ENCODE measurements at regions not wholly inside any gene's neighbourhood (a gene's known extent, or its start where the extent isn't known, plus 50 kb on each side); places are given as distances from the start of the nearest gene placed in this dataset.

DNA sequence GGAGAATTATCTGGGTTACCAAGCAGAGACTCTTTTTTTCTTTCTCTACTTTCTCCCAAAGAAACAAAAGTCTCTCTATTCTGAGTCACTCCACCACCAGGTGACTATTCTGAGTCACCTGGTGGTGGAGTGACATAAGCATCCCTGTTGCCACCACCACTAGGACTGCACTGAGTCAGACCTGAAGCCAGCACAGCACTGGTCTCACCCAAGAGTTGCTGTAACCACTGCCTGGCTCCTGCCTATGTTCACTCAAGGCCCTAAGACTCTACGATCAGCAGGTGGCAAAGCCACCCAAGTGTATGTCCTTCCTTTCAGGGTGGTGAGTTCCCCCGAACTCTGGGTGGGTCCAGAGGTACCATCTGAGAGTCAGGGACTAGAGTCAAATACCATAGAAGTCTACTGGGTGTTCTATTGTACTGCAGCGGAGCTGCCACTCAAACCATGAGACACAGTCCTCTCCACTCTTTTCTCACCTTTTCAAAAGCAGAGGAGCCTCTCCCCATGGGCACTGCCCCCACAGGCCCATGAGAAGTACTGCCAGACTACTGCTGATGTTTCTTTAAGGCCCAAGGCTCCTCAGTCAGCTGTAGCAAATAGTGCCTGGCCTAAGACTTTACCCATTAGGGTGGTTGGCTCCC lies 209.6 kb upstream of the IRS4 start:
- DNase-seq (ENCODE audit: low read depth in 1 of 2, low spot score in 2 of 2) (no peak), FAIRE-seq (no peak)
- Histone ChIP-seq H3K9me3 (ENCODE audit: insufficient read depth in 2 of 2, low read depth in 1 of 2, low read length in 1 of 2) (no peaks in the 10 kb centered on the region), H4K20me1 (replicated peaks in 1 of 2; ENCODE audit: control insufficient read depth in 1 of 2, insufficient read depth in 2 of 2, low read length in 2 of 2) (no peaks in the 10 kb centered on the region), H3K27ac (ENCODE audit: low read depth, low read length) (no peak overlapping the region), H3K4me3 (ENCODE audit: extremely low read depth in 1 of 4, insufficient read depth in 2 of 4, low read depth in 3 of 4, low read length in 4 of 4) (no peak overlapping the region), H2AK5ac (ENCODE audit: low read depth, low read length) (no peak overlapping the region), H3K79me2 (ENCODE audit: control insufficient read depth in 1 of 2, insufficient read depth in 2 of 2, low read length in 2 of 2) (no peaks in the 10 kb centered on the region), H2AFZ (ENCODE audit: low read length) (no peak overlapping the region), H4K5ac (ENCODE audit: insufficient read length, low read depth, low read length) (no peak overlapping the region), H3K27me3 (replicated peaks in 1 of 4; ENCODE audit: control insufficient read depth in 3 of 4, extremely low read depth in 1 of 4, insufficient read depth in 3 of 4, low read length in 3 of 4) (no peaks in the 10 kb centered on the region), H3K23ac (ENCODE audit: insufficient read length) (no peak overlapping the region), H4K8ac (ENCODE audit: extremely low read depth, insufficient read depth, low read length) (no peak overlapping the region), H2BK20ac (ENCODE audit: low read length) (no peak overlapping the region), H2BK5ac (ENCODE audit: low read depth, low read length) (no peak overlapping the region), H3K36me3 (ENCODE audit: control insufficient read depth in 2 of 4, insufficient read depth in 4 of 4, low read length in 3 of 4) (no peaks in the 10 kb centered on the region), H3K23me2 (ENCODE audit: low read depth, low read length) (no peaks in the 10 kb centered on the region), H2BK15ac (ENCODE audit: low read length) (no peak overlapping the region), H2BK120ac (replicated peaks; ENCODE audit: low read depth, low read length) (no peak overlapping the region), H2BK12ac (ENCODE audit: low read depth, low read length) (no peak overlapping the region), H3K14ac (ENCODE audit: insufficient read length) (no peak overlapping the region), H4K91ac (replicated peaks; ENCODE audit: insufficient read length, low read length) (no peak overlapping the region), H3K4ac (replicated peaks; ENCODE audit: insufficient read length, low read depth, low read length) (no peak overlapping the region), H3K56ac (replicated peaks; ENCODE audit: insufficient read length, low read depth, low read length) (no peak overlapping the region), H3K18ac (ENCODE audit: extremely low read depth, low read length) (no peak overlapping the region), H3K79me1 (ENCODE audit: low read depth, low read length) (no peaks in the 10 kb centered on the region), H3K9ac (replicated peaks in 1 of 4; ENCODE audit: extremely low read depth in 1 of 4, low read depth in 3 of 4, low read length in 3 of 4) (no peak overlapping the region), H3K4me2 (ENCODE audit: insufficient read depth in 1 of 2, low read depth in 2 of 2, low read length in 2 of 2) (no peak overlapping the region), H3K4me1 (replicated peaks in 1 of 4; ENCODE audit: control insufficient read depth in 3 of 4, insufficient read depth in 4 of 4, low read length in 3 of 4) (no peaks in the 10 kb centered on the region)
- POLR2A ChIA-PET (ENCODE audit: partially characterized antibody) = no interaction called here
- 94% methylated on average over 3 of the region's 3 CpGs; no CpG with 5 or more reads in 1 of the 2 experiments for WGBS, 2 experiments (ENCODE audit: extremely low coverage in 1 of 2, insufficient coverage in 1 of 2, insufficient read length in 1 of 2, insufficient replicate concordance in 2 of 2, low coverage in 1 of 2, low lambda C conversion rate in 2 of 2, missing lambda C conversion rate in 1 of 2)
- CTCF ChIA-PET (ENCODE audit: partially characterized antibody) = interaction anchor here (1.2 kb wide), 1 partner anchor 17 kb away, joined by 3 read pairs; no protein-coding TSS in a partner anchor
- TF ChIP-seq ZNF274 (IDR thresholded peaks at IDR 0.05; ENCODE audit: borderline replicate concordance, extremely low read depth, low read length) = no peak
- no peak for TF ChIP-seq CHD2 (IDR thresholded peaks at IDR 0.05; ENCODE audit: low read length)
- no peak for TF ChIP-seq CEBPB (IDR thresholded peaks at IDR 0.05; ENCODE audit: low read depth, low read length)
- no peak for TF ChIP-seq JUND (IDR thresholded peaks at IDR 0.05; ENCODE audit: low read length)
- TF ChIP-seq, protein P1, sequence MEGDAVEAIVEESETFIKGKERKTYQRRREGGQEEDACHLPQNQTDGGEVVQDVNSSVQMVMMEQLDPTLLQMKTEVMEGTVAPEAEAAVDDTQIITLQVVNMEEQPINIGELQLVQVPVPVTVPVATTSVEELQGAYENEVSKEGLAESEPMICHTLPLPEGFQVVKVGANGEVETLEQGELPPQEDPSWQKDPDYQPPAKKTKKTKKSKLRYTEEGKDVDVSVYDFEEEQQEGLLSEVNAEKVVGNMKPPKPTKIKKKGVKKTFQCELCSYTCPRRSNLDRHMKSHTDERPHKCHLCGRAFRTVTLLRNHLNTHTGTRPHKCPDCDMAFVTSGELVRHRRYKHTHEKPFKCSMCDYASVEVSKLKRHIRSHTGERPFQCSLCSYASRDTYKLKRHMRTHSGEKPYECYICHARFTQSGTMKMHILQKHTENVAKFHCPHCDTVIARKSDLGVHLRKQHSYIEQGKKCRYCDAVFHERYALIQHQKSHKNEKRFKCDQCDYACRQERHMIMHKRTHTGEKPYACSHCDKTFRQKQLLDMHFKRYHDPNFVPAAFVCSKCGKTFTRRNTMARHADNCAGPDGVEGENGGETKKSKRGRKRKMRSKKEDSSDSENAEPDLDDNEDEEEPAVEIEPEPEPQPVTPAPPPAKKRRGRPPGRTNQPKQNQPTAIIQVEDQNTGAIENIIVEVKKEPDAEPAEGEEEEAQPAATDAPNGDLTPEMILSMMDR (IDR thresholded peaks at IDR 0.05; ENCODE audit: control extremely low read depth in 1 of 3, insufficient read depth in 1 of 3, low read depth in 1 of 3, low read length in 3 of 3) = no peak
